ENCODE measurements at regions not wholly inside any gene's neighbourhood (a gene's known extent, or its start where the extent isn't known, plus 50 kb on each side); places are given as distances from the start of the nearest gene placed in this dataset.

- WGBS (ENCODE audit: low lambda C conversion rate, missing lambda C conversion rate): 47% methylated on average over 4 of the region's 4 CpGs
- no peak for DNase-seq (ENCODE audit: low spot score)
These were observed 97.9 kb downstream of the CCNA1 start for GRCh38 chr13:36530050-36530789.

GRCh38 chr13:36530861-36531590, 98.7 kb downstream of the CCNA1 start:
- no peak overlapping the region for H3K4me2 ChIP-seq

More at GRCh38 chr13:36530050-36530789, 97.9 kb downstream of the CCNA1 start:
- TF ChIP-seq EZH2 (IDR thresholded peaks at IDR 0.05; ENCODE audit: borderline replicate concordance): no peak
- no peak for TF ChIP-seq EZH2phosphoT487 (IDR thresholded peaks at IDR 0.05; ENCODE audit: low read depth, severe bottlenecking, unreplicated experiment)
- TF ChIP-seq CTCF (IDR thresholded peaks at IDR 0.05; ENCODE audit: poor library complexity): no peak
- H3K4me2 ChIP-seq: no peak overlapping the region
- H3K79me2 ChIP-seq: no peaks in the 10 kb centered on the region
- H3K27me3 ChIP-seq: no peaks in the 10 kb centered on the region
- no peak overlapping the region for H2AFZ ChIP-seq
- H3K36me3 ChIP-seq (replicated peaks; ENCODE audit: insufficient read depth, low read depth): no peaks in the 10 kb centered on the region
- H3K4me1 ChIP-seq (ENCODE audit: insufficient read depth): no peaks in the 10 kb centered on the region
- no peaks in the 10 kb centered on the region for H3K9me3 ChIP-seq (ENCODE audit: low read depth)
- no peak overlapping the region for H3K4me3 ChIP-seq
- no peak overlapping the region for H3K27ac ChIP-seq
- no peaks in the 10 kb centered on the region for H3K9me2 ChIP-seq (replicated peaks; ENCODE audit: insufficient read depth)
- H4K20me1 ChIP-seq (ENCODE audit: insufficient read depth, poor library complexity, severe bottlenecking): no peaks in the 10 kb centered on the region

GRCh38 chr13:36531746-36532486, 99.6 kb downstream of the CCNA1 start:
- H3K27ac ChIP-seq: no peak overlapping the region
- 77% methylated on average over 5 of the region's 5 CpGs for WGBS (ENCODE audit: low lambda C conversion rate, missing lambda C conversion rate)
- no peaks in the 10 kb centered on the region for H3K36me3 ChIP-seq (replicated peaks; ENCODE audit: insufficient read depth, low read depth)
- no peaks in the 10 kb centered on the region for H3K9me2 ChIP-seq (replicated peaks; ENCODE audit: insufficient read depth)
- no peaks in the 10 kb centered on the region for H3K9me3 ChIP-seq (ENCODE audit: low read depth)
- no peaks in the 10 kb centered on the region for H3K79me2 ChIP-seq
- no peaks in the 10 kb centered on the region for H3K4me1 ChIP-seq (ENCODE audit: insufficient read depth)
- TF ChIP-seq EZH2phosphoT487 (IDR thresholded peaks at IDR 0.05; ENCODE audit: low read depth, severe bottlenecking, unreplicated experiment): no peak
- no peak for TF ChIP-seq EZH2 (IDR thresholded peaks at IDR 0.05; ENCODE audit: borderline replicate concordance)
- no peak for TF ChIP-seq CTCF (IDR thresholded peaks at IDR 0.05; ENCODE audit: poor library complexity)
- no peak overlapping the region for H2AFZ ChIP-seq
- no peak overlapping the region for H3K4me2 ChIP-seq
- no peaks in the 10 kb centered on the region for H3K27me3 ChIP-seq
- no peak overlapping the region for H3K4me3 ChIP-seq
- no peaks in the 10 kb centered on the region for H4K20me1 ChIP-seq (ENCODE audit: insufficient read depth, poor library complexity, severe bottlenecking)
- no peak for DNase-seq (ENCODE audit: low spot score)

More at GRCh38 chr13:36530861-36531590, 98.7 kb downstream of the CCNA1 start:
- no peak for TF ChIP-seq EZH2phosphoT487 (IDR thresholded peaks at IDR 0.05; ENCODE audit: low read depth, severe bottlenecking, unreplicated experiment)
- TF ChIP-seq EZH2 (IDR thresholded peaks at IDR 0.05; ENCODE audit: borderline replicate concordance): no peak
- TF ChIP-seq CTCF (IDR thresholded peaks at IDR 0.05; ENCODE audit: poor library complexity): no peak
- no peaks in the 10 kb centered on the region for H3K79me2 ChIP-seq
- H4K20me1 ChIP-seq (ENCODE audit: insufficient read depth, poor library complexity, severe bottlenecking): no peaks in the 10 kb centered on the region
- DNase-seq (ENCODE audit: low spot score): no peak
- H3K27me3 ChIP-seq: no peaks in the 10 kb centered on the region
- no peaks in the 10 kb centered on the region for H3K4me1 ChIP-seq (ENCODE audit: insufficient read depth)
- H3K36me3 ChIP-seq (replicated peaks; ENCODE audit: insufficient read depth, low read depth): no peaks in the 10 kb centered on the region
- WGBS (ENCODE audit: low lambda C conversion rate, missing lambda C conversion rate): 92% methylated on average over 5 of the region's 5 CpGs
- H3K9me2 ChIP-seq (replicated peaks; ENCODE audit: insufficient read depth): no peaks in the 10 kb centered on the region
- H3K27ac ChIP-seq: no peak overlapping the region
- H3K4me3 ChIP-seq: no peak overlapping the region
- no peak overlapping the region for H2AFZ ChIP-seq
- no peaks in the 10 kb centered on the region for H3K9me3 ChIP-seq (ENCODE audit: low read depth)
